GM19455 (cell line): ENCODE measurements at regions not wholly inside any gene's neighbourhood (a gene's known extent, or its start where the extent isn't known, plus 50 kb on each side); places are given as distances from the start of the nearest gene placed in this dataset.
"Not testable (repeated sequence)": the region's sequence is repeated elsewhere in the genome, so short reads cannot be mapped to it uniquely, and the experiment has no call there.

ENCODE experiments used
- ATAC-seq: cut with Tn5 transposase; IDR thresholded peaks from one replicate; pipeline ENCODE4 v1.9.1; 2021; ENCODE audit not compliant: unreplicated experiment

- ATAC-seq = no peak
Measured at GRCh38 chr9:22170556-22170955, 161.5 kb upstream of the CDKN2B start.

GRCh38 chr9:22170990-22171670, 162.0 kb upstream of the CDKN2B start:
- no peak for ATAC-seq

GRCh38 chr9:22171691-22172090, 162.6 kb upstream of the CDKN2B start:
- ATAC-seq = no peak

- ATAC-seq = no peak
Measured at GRCh38 chr9:22173908-22174307, 164.8 kb upstream of the CDKN2B start.

GRCh38 chr9:22175972-22176545, 167.0 kb upstream of the CDKN2B start:
- ATAC-seq = no peak

- ATAC-seq = not testable (repeated sequence)
Measured at GRCh38 chr9:22181021-22181420, 171.9 kb upstream of the CDKN2B start.

- no peak for ATAC-seq
Measured at GRCh38 chr9:22189471-22189870, 180.4 kb upstream of the CDKN2B start.

- ATAC-seq = not testable (repeated sequence)
Measured at GRCh38 chr9:22197000-22197399, 187.9 kb upstream of the CDKN2B start.

- no peak for ATAC-seq
Measured at GRCh38 chr9:22198681-22199080, 189.6 kb upstream of the CDKN2B start.

- no peak for ATAC-seq
Measured at GRCh38 chr9:22201256-22201655, 192.2 kb upstream of the CDKN2B start.

- no peak for ATAC-seq
Measured at GRCh38 chr9:22203371-22204138, 194.4 kb upstream of the CDKN2B start.

- ATAC-seq = no peak
Measured at GRCh38 chr9:22204240-22204639, 195.1 kb upstream of the CDKN2B start.

- no peak for ATAC-seq
Measured at GRCh38 chr9:22206833-22207232, 197.7 kb upstream of the CDKN2B start.

GRCh38 chr9:22208846-22209585, 199.9 kb upstream of the CDKN2B start:
- no peak for ATAC-seq

- ATAC-seq = no peak
Measured at GRCh38 chr9:22210262-22210661, 201.2 kb upstream of the CDKN2B start.

GRCh38 chr9:22210936-22211335, 201.8 kb upstream of the CDKN2B start:
- ATAC-seq = no peak

GRCh38 chr9:22211588-22212360, 202.7 kb upstream of the CDKN2B start:
- ATAC-seq = no peak

- ATAC-seq = no peak
Measured at GRCh38 chr9:22214021-22214420, 204.9 kb upstream of the CDKN2B start.

- no peak for ATAC-seq
Measured at GRCh38 chr9:22214497-22215031, 205.5 kb upstream of the CDKN2B start.

GRCh38 chr9:22215521-22215920, 206.4 kb upstream of the CDKN2B start:
- no peak for ATAC-seq
